K562 (cell line): ENCODE measurements at regions not wholly inside any gene's neighbourhood (a gene's known extent, or its start where the extent isn't known, plus 50 kb on each side); places are given as distances from the start of the nearest gene placed in this dataset.
A peak's percentile ranks its signal among the peaks of the same experiment; 100 is the strongest.

ENCODE experiments used
- ATAC-seq: fragments of 200-7000 bp; cut with Tn5 transposase; 3 replicates; pipeline ENCODE4 v1.9.1; 2020; ENCODE audit warnings: moderate library complexity
- BruUV-seq: library from RNA; stranded (reverse); fragments of 400-500 nt; replicated peaks from 2 replicates; lab custom pipeline; 2021; lab: Mats Ljungman, UMichigan
- CTCF ChIA-PET: fragments of 300-600 bp; formaldehyde crosslinking; extraction: SDS; loops from one replicate; lab custom pipeline; 2021; ENCODE audit warnings: low intra/inter-chr PET ratio; lab: Yijun Ruan, JAX
- POLR2A ChIA-PET: fragments of 300-600, 350-650 bp; sonication (Branson Sonifier 250); formaldehyde crosslinking; extraction: SDS; loops from one replicate; lab custom pipeline; 2021; ENCODE audit warnings: antibody characterized with exemption, inconsistent platforms; lab: Yijun Ruan, JAX
- DNase-seq, 4 experiments: peaks; one replicate each; pipeline versions ENCODE4 v3.0.0 to v3.0.0-alpha.2; 2011 to 2018; ENCODE audit warnings: low spot score in 3 of 4, mixed read lengths in 3 of 4; ENCODE audit errors: extremely low read depth in 1 of 4
- FAIRE-seq: peaks from 2 replicates; lab custom pipeline; 2011; peaks lifted over from hg19 to GRCh38; lab: Jason Lieb, UNC
- H2AFZ ChIP-seq: 2 replicates; pipeline ENCODE4 v1.6.0; 2011; ENCODE audit warnings: low read depth, low read length, control low read depth, inconsistent platforms
- H3K27ac ChIP-seq: fragments of 200-600 bp; 3 replicates; pipeline ENCODE4 v1.8.0; 2011; ENCODE audit warnings: low read depth, mild to moderate bottlenecking, control low read depth, inconsistent platforms, low read length, moderate library complexity, mixed read lengths; ENCODE audit errors: extremely low read depth
- H3K27me3 ChIP-seq, 2 experiments: fragments of 300-600 bp in 1 of 2; 2 replicates in 1 of 2; 3 replicates in 1 of 2; pipeline versions ENCODE4 v1.6.0 to v1.8.0; 2011; ENCODE audit warnings: inconsistent platforms in 2 of 2, low read length in 2 of 2, mild to moderate bottlenecking in 1 of 2, mixed read lengths in 1 of 2, moderate library complexity in 1 of 2; ENCODE audit not compliant: control insufficient read depth in 2 of 2, insufficient read depth in 2 of 2
- H3K36me3 ChIP-seq: fragments of 300-600 bp; 3 replicates; pipeline ENCODE4 v1.8.0; 2011; ENCODE audit warnings: mild to moderate bottlenecking, low read length, inconsistent platforms; ENCODE audit not compliant: control insufficient read depth, insufficient read depth
- H3K4me1 ChIP-seq, 2 experiments: fragments of 200-600 bp in 1 of 2; replicated peaks in 1 of 2; 2 replicates in 1 of 2; 3 replicates in 1 of 2; pipeline versions ENCODE4 v1.5.1 to v1.8.0; 2011; ENCODE audit warnings: inconsistent platforms in 2 of 2, low read length in 2 of 2, mild to moderate bottlenecking in 1 of 2, mixed read lengths in 1 of 2, moderate library complexity in 1 of 2; ENCODE audit not compliant: control insufficient read depth in 2 of 2, insufficient read depth in 2 of 2
- H3K4me2 ChIP-seq: 2 replicates; pipeline ENCODE4 v1.6.1; 2011; ENCODE audit warnings: low read length, control low read depth, inconsistent platforms, mixed read lengths; ENCODE audit not compliant: insufficient read depth
- H3K4me3 ChIP-seq: fragments of 200-600 bp; sonication (generic), shearing (Covaris generic); 2 replicates; pipeline ENCODE4 v1.5.1; 2016; ENCODE audit warnings: control low read depth, inconsistent platforms
- H3K79me2 ChIP-seq: fragments of 200-600 bp; 3 replicates; pipeline ENCODE4 v1.8.0; 2011; ENCODE audit warnings: low read length, inconsistent platforms; ENCODE audit not compliant: control insufficient read depth, insufficient read depth
- H3K9ac ChIP-seq, 2 experiments: 2 replicates each; pipeline versions ENCODE4 v1.6.0 to v1.6.1; 2011; ENCODE audit warnings: low read depth in 2 of 2, low read length in 2 of 2, control low read depth in 1 of 2, inconsistent platforms in 1 of 2, mild to moderate bottlenecking in 1 of 2, mixed read lengths in 1 of 2; ENCODE audit not compliant: insufficient read depth in 1 of 2
- H3K9me1 ChIP-seq: one replicate; pipeline ENCODE4 v1.6.0; 2011; ENCODE audit warnings: inconsistent platforms, mild to moderate bottlenecking, low read length, moderate library complexity; ENCODE audit not compliant: control insufficient read depth, insufficient read depth
- H3K9me3 ChIP-seq: replicated peaks from 2 replicates; pipeline ENCODE4 v1.5.1; 2011; ENCODE audit warnings: low read depth, low read length, inconsistent platforms; ENCODE audit not compliant: control insufficient read depth, insufficient read depth
- H4K20me1 ChIP-seq: replicated peaks from 2 replicates; pipeline ENCODE4 v1.6.1; 2011; ENCODE audit warnings: low read length, inconsistent platforms, mixed read lengths; ENCODE audit not compliant: control insufficient read depth, insufficient read depth
- CEBPG ChIP-seq, 3 experiments: fragments of 200-800 bp in 1 of 3; sonication (Bioruptor generic) in 1 of 3; sonication (generic) in 1 of 3; formaldehyde crosslinking in 1 of 3; IDR thresholded peaks in 2 of 3; conservative IDR thresholded peaks in 1 of 3; 2 replicates each; pipeline versions ENCODE4 v1.6.1 to v1.8.0; 2016 to 2022; ENCODE audit warnings: missing compliant biosample characterization in 2 of 3, missing genetic modification characterization in 2 of 3, mild to moderate bottlenecking in 1 of 3, missing genetic modification reagents in 1 of 3
- GTF2F1 ChIP-seq: IDR thresholded peaks from 2 replicates; pipeline ENCODE4 v1.6.1; 2011; ENCODE audit warnings: low read depth, low read length, improper control_type of control experiment
- SMARCB1 ChIP-seq: IDR thresholded peaks from 2 replicates; pipeline ENCODE4 v1.6.1; 2011; ENCODE audit warnings: improper control_type of control experiment, low read depth; ENCODE audit not compliant: insufficient read length
- ZNF436 ChIP-seq: fragments of 250-450, 450-650 bp; sonication (Bioruptor Pico); formaldehyde crosslinking; IDR thresholded peaks from 2 replicates; pipeline ENCODE4 v1.7.0; 2020; ENCODE audit warnings: mild to moderate bottlenecking
- WGBS: fragments of 100-300 bp; shearing (Covaris generic); methylation state at CpG from one replicate; pipeline ENCODE4 v1.1.6; 2016; ENCODE audit warnings: low coverage, mixed read lengths; ENCODE audit not compliant: insufficient coverage; ENCODE audit errors: missing lambda C conversion rate; 5-methylcytosine and 5-hydroxymethylcytosine counted together
- in situ Hi-C: fragments of 300-500 bp; cut with MboI; formaldehyde crosslinking; loops from 4 replicates; pipeline ENCODE4 v1.15.0; 2018; ENCODE audit warnings: inconsistent platforms, mixed read lengths
- intact Hi-C: fragments of 100-400 bp; cut with micrococcal nuclease; formaldehyde crosslinking; loops from 2 replicates; pipeline ENCODE4 v1.14.2; 2022
- TF ChIP-seq, protein P1 (sequence below): fragments of 450-650 bp; formaldehyde crosslinking; IDR thresholded peaks from 2 replicates; pipeline ENCODE4 v1.4.0; 2022; ENCODE audit warnings: missing genetic modification characterization

DNA sequence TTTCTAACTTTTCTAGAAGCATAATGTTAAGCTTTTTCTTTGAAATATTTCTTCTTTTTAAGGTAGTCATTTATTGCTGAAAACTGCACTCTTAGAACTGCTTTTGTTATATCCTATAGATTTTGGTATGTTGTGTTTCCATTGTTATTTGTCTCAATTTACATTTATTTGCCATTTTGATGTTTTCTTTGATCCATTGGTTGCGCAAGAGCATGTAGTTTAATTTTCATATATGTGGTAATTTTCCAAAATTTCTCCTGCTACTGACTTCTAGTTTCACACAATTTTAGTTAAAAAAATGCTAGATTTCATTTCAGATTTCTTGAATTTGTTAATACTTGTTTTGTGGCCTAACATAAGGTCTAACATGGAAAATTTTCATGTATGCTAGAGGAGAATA, 1029.3 kb upstream of the TYRP1 start:
- no peaks in the 10 kb centered on the region for H3K36me3 ChIP-seq
- no peak overlapping the region for H3K27ac ChIP-seq
- H2AFZ ChIP-seq = no peak overlapping the region
- FAIRE-seq (no peak), ATAC-seq (no peak), DNase-seq (no peak)
- in situ Hi-C loops (no loop called here), intact Hi-C loops (no loop called here)
- H3K9ac ChIP-seq = no peak overlapping the region
- H3K9me1 ChIP-seq = no peaks in the 10 kb centered on the region
- H3K4me2 ChIP-seq = no peak overlapping the region
- H3K9me3 ChIP-seq = no peaks in the 10 kb centered on the region
- TF ChIP-seq GTF2F1 (no peak), SMARCB1 (no peak), CEBPG (CRISPR knock-in tag; IDR thresholded peaks at IDR 0.05) (no peak), CEBPG (tag; conservative IDR thresholded peaks at IDR 0.05 in 1 of 2, IDR thresholded peaks at IDR 0.05 in 1 of 2) (0 out of 4 replicates have a peak, but pooled peaks of 1 of the 2 experiments have one; percentile 17), ZNF436 (CRISPR knock-in tag) (no peak)
- TF ChIP-seq, protein P1, sequence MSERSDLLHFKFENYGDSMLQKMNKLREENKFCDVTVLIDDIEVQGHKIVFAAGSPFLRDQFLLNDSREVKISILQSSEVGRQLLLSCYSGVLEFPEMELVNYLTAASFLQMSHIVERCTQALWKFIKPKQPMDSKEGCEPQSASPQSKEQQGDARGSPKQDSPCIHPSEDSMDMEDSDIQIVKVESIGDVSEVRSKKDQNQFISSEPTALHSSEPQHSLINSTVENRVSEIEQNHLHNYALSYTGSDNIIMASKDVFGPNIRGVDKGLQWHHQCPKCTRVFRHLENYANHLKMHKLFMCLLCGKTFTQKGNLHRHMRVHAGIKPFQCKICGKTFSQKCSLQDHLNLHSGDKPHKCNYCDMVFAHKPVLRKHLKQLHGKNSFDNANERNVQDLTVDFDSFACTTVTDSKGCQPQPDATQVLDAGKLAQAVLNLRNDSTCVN (CRISPR knock-in tag) = no peak
- H3K4me1 ChIP-seq = no peaks in the 10 kb centered on the region
- H3K79me2 ChIP-seq = no peaks in the 10 kb centered on the region
- BruUV-seq = no TSS peak
- 0% methylated on average over 1 of the region's 1 CpG for WGBS
- CTCF ChIA-PET = no interaction called here
- POLR2A ChIA-PET = no interaction called here
- no peaks in the 10 kb centered on the region for H4K20me1 ChIP-seq
- no peak overlapping the region for H3K4me3 ChIP-seq
- no peaks in the 10 kb centered on the region for H3K27me3 ChIP-seq
